ENCODE measurements at regions not wholly inside any gene's neighbourhood (a gene's known extent, or its start where the extent isn't known, plus 50 kb on each side); places are given as distances from the start of the nearest gene placed in this dataset.

GRCh38 chr15:81852411-81853149 lies 193.2 kb downstream of the MEX3B start:
- intact Hi-C loops (cut with micrococcal nuclease; ENCODE audit: unreplicated experiment), result no loop called here

GRCh38 chr15:81851757-81852156 lies 194.1 kb downstream of the MEX3B start:
- Histone ChIP-seq H3K9me3 (no peaks in the 10 kb centered on the region), H3K4me3 (ENCODE audit: low read depth, low read length) (no peak overlapping the region), H3K27me3 (replicated peaks; ENCODE audit: control insufficient read depth, insufficient read depth, low read length) (no peaks in the 10 kb centered on the region), H3K4me1 (no peaks in the 10 kb centered on the region), H3K36me3 (ENCODE audit: control insufficient read depth, insufficient read depth, low read length) (no peaks in the 10 kb centered on the region)
- Mint-ChIP-seq H3K27ac (ENCODE audit: unreplicated experiment) (no peak overlapping the region), H3K27me3 (ENCODE audit: insufficient read depth, unreplicated experiment) (peaks cover 7% of the 10 kb centered on the region), H3K4me1 (ENCODE audit: low read depth, unreplicated experiment) (no peaks in the 10 kb centered on the region), H3K4me3 (ENCODE audit: unreplicated experiment) (no peak overlapping the region), H3K9me3 (ENCODE audit: unreplicated experiment) (no peaks in the 10 kb centered on the region), H3K36me3 (ENCODE audit: insufficient read depth, unreplicated experiment) (no peaks in the 10 kb centered on the region)
- no peak for DNase-seq
- POLR2A ChIA-PET, result no interaction called here
- intact Hi-C loops (cut with micrococcal nuclease; ENCODE audit: unreplicated experiment), result no loop called here
- no peak for TF ChIP-seq CTCF (IDR thresholded peaks at IDR 0.05; ENCODE audit: insufficient read depth in 1 of 2, low read depth in 1 of 2, low read length in 1 of 2, severe bottlenecking in 1 of 2, unreplicated experiment in 1 of 2)
- no TSS peak for BruUV-seq (replicated peaks)
- CTCF ChIA-PET, result no interaction called here

More at GRCh38 chr15:81852411-81853149, 193.2 kb downstream of the MEX3B start:
- ChIA-PET POLR2A (no interaction called here), CTCF (no interaction called here)
- Histone ChIP-seq H3K4me3 (ENCODE audit: low read depth, low read length) (no peak overlapping the region), H3K36me3 (ENCODE audit: control insufficient read depth, insufficient read depth, low read length) (no peaks in the 10 kb centered on the region), H3K4me1 (no peaks in the 10 kb centered on the region), H3K9me3 (no peaks in the 10 kb centered on the region), H3K27me3 (replicated peaks; ENCODE audit: control insufficient read depth, insufficient read depth, low read length) (no peaks in the 10 kb centered on the region)
- Mint-ChIP-seq H3K4me3 (ENCODE audit: unreplicated experiment) (no peak overlapping the region), H3K4me1 (ENCODE audit: low read depth, unreplicated experiment) (no peaks in the 10 kb centered on the region), H3K36me3 (ENCODE audit: insufficient read depth, unreplicated experiment) (no peaks in the 10 kb centered on the region), H3K27me3 (ENCODE audit: insufficient read depth, unreplicated experiment) (peaks cover 7% of the 10 kb centered on the region), H3K27ac (ENCODE audit: unreplicated experiment) (no peak overlapping the region), H3K9me3 (ENCODE audit: unreplicated experiment) (no peaks in the 10 kb centered on the region)
- no peak for DNase-seq
- no peak for TF ChIP-seq CTCF (IDR thresholded peaks at IDR 0.05; ENCODE audit: insufficient read depth in 1 of 2, low read depth in 1 of 2, low read length in 1 of 2, severe bottlenecking in 1 of 2, unreplicated experiment in 1 of 2)
- BruUV-seq (replicated peaks), result no TSS peak

- Histone ChIP-seq H3K9me3 (no peaks in the 10 kb centered on the region), H3K4me3 (ENCODE audit: low read depth, low read length) (no peak overlapping the region), H3K36me3 (ENCODE audit: control insufficient read depth, insufficient read depth, low read length) (no peaks in the 10 kb centered on the region), H3K4me1 (no peaks in the 10 kb centered on the region), H3K27me3 (replicated peaks; ENCODE audit: control insufficient read depth, insufficient read depth, low read length) (no peaks in the 10 kb centered on the region)
- Mint-ChIP-seq H3K27ac (ENCODE audit: unreplicated experiment) (no peak overlapping the region), H3K4me3 (ENCODE audit: unreplicated experiment) (no peak overlapping the region), H3K27me3 (ENCODE audit: insufficient read depth, unreplicated experiment) (peaks cover 7% of the 10 kb centered on the region), H3K9me3 (ENCODE audit: unreplicated experiment) (no peaks in the 10 kb centered on the region), H3K36me3 (ENCODE audit: insufficient read depth, unreplicated experiment) (no peaks in the 10 kb centered on the region), H3K4me1 (ENCODE audit: low read depth, unreplicated experiment) (no peaks in the 10 kb centered on the region)
- no peak for TF ChIP-seq CTCF (IDR thresholded peaks at IDR 0.05; ENCODE audit: insufficient read depth in 1 of 2, low read depth in 1 of 2, low read length in 1 of 2, severe bottlenecking in 1 of 2, unreplicated experiment in 1 of 2)
- no peak for DNase-seq
- BruUV-seq (replicated peaks), result no TSS peak
- ChIA-PET POLR2A (no interaction called here), CTCF (no interaction called here)
- intact Hi-C loops (cut with micrococcal nuclease; ENCODE audit: unreplicated experiment), result no loop called here
Measured at GRCh38 chr15:81851325-81851724, 194.5 kb downstream of the MEX3B start.
